GDM1 (cell line): ENCODE measurements at regions not wholly inside any gene's neighbourhood (a gene's known extent, or its start where the extent isn't known, plus 50 kb on each side); places are given as distances from the start of the nearest gene placed in this dataset.

ENCODE experiments used
- DNase-seq: peaks from one replicate; lab custom pipeline; 2025; lab: John Stamatoyannopoulos, UW

GRCh38 chr3:69441040-69441439, 55.2 kb upstream of the FRMD4B start:
- no peak for DNase-seq

DNA sequence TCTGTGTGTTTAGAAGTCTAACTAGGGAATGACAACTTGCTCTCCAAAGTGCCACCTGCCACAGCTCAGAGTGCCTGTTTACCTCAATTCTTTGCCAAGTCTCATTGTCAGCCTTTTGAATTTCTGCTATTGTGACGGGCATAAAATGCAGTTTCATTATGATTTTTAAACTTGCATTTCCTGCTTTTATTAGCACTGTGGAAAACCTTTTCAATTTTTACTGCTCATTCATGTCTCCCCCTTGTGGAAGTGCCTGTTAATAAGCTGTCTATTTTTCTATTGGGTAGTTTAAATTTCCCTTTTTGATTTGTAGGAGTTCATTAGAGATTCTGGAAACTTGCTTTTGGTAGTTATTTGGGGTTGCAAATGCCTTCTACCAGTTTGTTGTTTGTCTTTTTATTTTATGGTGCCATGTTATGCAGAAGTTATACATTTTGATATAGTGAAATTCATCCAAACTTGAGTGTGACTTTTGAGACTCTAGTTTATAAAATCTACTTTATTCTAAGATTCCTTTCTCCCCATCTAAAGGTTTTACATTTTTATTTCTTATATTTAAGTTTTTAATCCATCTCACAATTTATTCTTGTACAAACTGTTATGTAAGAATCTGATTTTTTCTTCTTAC, 53.9 kb upstream of the FRMD4B start:
- no peak for DNase-seq

GRCh38 chr3:69438476-69438875, 52.6 kb upstream of the FRMD4B start:
- DNase-seq, result no peak

DNA sequence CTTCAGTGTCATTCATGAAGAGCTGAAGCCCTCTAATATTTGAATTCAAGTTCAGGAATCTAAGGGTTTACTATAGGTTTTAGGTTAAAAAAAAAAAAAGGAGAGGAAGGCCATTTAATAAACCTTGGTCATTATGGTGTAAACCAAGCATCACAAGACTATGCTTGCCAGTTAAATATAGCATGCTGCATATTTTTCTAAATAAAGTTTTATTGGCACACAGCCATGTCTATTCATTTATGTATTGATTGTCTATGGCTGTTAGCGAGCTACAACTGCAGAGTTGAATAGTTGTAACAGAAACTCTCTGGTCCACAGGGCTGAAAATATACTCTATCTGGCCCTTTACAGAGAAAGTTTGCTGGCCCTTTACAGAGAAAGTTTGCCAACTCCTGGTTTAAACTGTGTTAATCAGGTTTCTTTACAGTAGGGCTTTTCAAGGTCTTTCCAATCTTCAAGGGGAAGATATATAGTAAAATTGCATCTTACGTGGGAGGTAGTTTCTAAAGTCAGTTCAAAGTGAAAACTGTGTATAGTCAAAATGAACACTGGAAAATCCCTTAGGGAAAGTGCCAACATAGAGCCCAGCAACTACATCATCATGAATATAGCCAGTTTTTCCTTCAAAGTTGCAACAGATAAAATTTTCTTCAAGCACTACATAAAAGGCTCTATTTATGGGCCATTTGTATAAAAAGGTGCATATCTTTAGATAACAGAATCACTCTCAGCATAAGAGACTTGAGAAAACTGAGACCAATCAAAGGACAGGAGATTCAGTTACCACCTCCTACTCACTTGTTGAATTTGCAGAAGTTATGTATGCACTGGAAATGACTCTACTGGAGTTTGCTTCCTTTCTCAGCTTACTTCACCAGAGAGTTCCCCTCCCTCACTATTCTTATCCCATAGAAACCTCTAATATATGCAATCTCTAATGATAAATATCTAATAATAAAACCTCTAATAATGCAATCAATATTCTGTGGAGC, 49.7 kb upstream of the FRMD4B start:
- no peak for DNase-seq
